H9 (cell line): ENCODE measurements at regions not wholly inside any gene's neighbourhood (a gene's known extent, or its start where the extent isn't known, plus 50 kb on each side); places are given as distances from the start of the nearest gene placed in this dataset.

Experiments
- DNase-seq: peaks from one replicate; pipeline ENCODE4 v3.0.0-alpha.2; 2017
- H2AFZ ChIP-seq: one replicate; pipeline ENCODE4 v1.6.1; 2013; ENCODE audit warnings: mild to moderate bottlenecking, low read length, control low read depth, moderate library complexity
- H2AK5ac ChIP-seq: 2 replicates; pipeline ENCODE4 v1.6.1; 2013; ENCODE audit warnings: low read length, control low read depth, mixed read lengths; ENCODE audit not compliant: insufficient read length
- H2BK120ac ChIP-seq: one replicate; pipeline ENCODE4 v1.6.1; 2013; ENCODE audit warnings: low read depth, mild to moderate bottlenecking, low read length, control low read depth, inconsistent platforms; ENCODE audit not compliant: poor library complexity, severe bottlenecking
- H2BK12ac ChIP-seq: 2 replicates; pipeline ENCODE4 v1.6.1; 2013; ENCODE audit warnings: low read length, control low read depth, mixed read lengths, low read depth; ENCODE audit not compliant: insufficient read length
- H2BK15ac ChIP-seq: 2 replicates; pipeline ENCODE4 v1.6.1; 2013; ENCODE audit warnings: low read depth, low read length, control low read depth
- H2BK20ac ChIP-seq: one replicate; pipeline ENCODE4 v1.6.1; 2013; ENCODE audit warnings: low read depth, mild to moderate bottlenecking, low read length, control low read depth, inconsistent platforms; ENCODE audit not compliant: poor library complexity, severe bottlenecking
- H2BK5ac ChIP-seq: 2 replicates; pipeline ENCODE4 v1.6.1; 2013; ENCODE audit warnings: low read length, control low read depth, mixed read lengths; ENCODE audit not compliant: insufficient read length
- H3K14ac ChIP-seq: 2 replicates; pipeline ENCODE4 v1.6.1; 2013; ENCODE audit warnings: low read length, control low read depth; ENCODE audit not compliant: insufficient read depth
- H3K18ac ChIP-seq: 2 replicates; pipeline ENCODE4 v1.6.1; 2013; ENCODE audit warnings: low read depth, mild to moderate bottlenecking, mixed read lengths, low read length, control low read depth; ENCODE audit not compliant: insufficient read length
- H3K23ac ChIP-seq: 2 replicates; pipeline ENCODE4 v1.6.1; 2013; ENCODE audit warnings: low read length, control low read depth, mixed read lengths, low read depth; ENCODE audit not compliant: insufficient read length
- H3K23me2 ChIP-seq: 2 replicates; pipeline ENCODE4 v1.6.1; 2013; ENCODE audit warnings: low read depth, mild to moderate bottlenecking, mixed read lengths, low read length, control low read depth; ENCODE audit not compliant: insufficient read length, poor library complexity, severe bottlenecking
- H3K27ac ChIP-seq: 2 replicates; pipeline ENCODE4 v1.5.1; 2013; ENCODE audit warnings: low read length, control low read depth, mixed read lengths, low read depth; ENCODE audit not compliant: insufficient read length
- H3K27me3 ChIP-seq: 2 replicates; pipeline ENCODE4 v1.6.1; 2013; ENCODE audit warnings: low read length, control low read depth, inconsistent platforms; ENCODE audit not compliant: insufficient read depth
- H3K4ac ChIP-seq: 2 replicates; pipeline ENCODE4 v1.6.1; 2013; ENCODE audit warnings: low read depth, mild to moderate bottlenecking, control low read depth, inconsistent platforms, low read length, moderate library complexity
- H3K4me1 ChIP-seq: 2 replicates; pipeline ENCODE4 v1.6.1; 2013; ENCODE audit warnings: low read length, control low read depth, inconsistent platforms; ENCODE audit not compliant: insufficient read depth
- H3K4me2 ChIP-seq: 2 replicates; pipeline ENCODE4 v1.6.1; 2013; ENCODE audit warnings: low read length, control low read depth, mixed read lengths; ENCODE audit not compliant: insufficient read length, insufficient read depth
- H3K56ac ChIP-seq: 2 replicates; pipeline ENCODE4 v1.6.1; 2013; ENCODE audit warnings: low read depth, mild to moderate bottlenecking, mixed read lengths, low read length, control low read depth; ENCODE audit not compliant: insufficient read length
- H3K79me1 ChIP-seq: 2 replicates; pipeline ENCODE4 v1.6.1; 2013; ENCODE audit warnings: low read depth, mild to moderate bottlenecking, moderate library complexity, low read length, control low read depth, inconsistent platforms; ENCODE audit not compliant: insufficient read depth, poor library complexity, severe bottlenecking
- H3K79me2 ChIP-seq: 2 replicates; pipeline ENCODE4 v1.6.1; 2013; ENCODE audit warnings: low read length, control low read depth, inconsistent platforms; ENCODE audit not compliant: insufficient read depth
- H3K9ac ChIP-seq: 2 replicates; pipeline ENCODE4 v1.6.1; 2013; ENCODE audit warnings: low read length, control low read depth, mixed read lengths; ENCODE audit not compliant: insufficient read length; ENCODE audit errors: extremely low read depth
- H3K9me3 ChIP-seq: one replicate; pipeline ENCODE4 v1.6.1; 2013; ENCODE audit warnings: low read depth, low read length, inconsistent platforms; ENCODE audit not compliant: control insufficient read depth
- H3T11ph ChIP-seq: one replicate; pipeline ENCODE4 v1.6.1; 2013; ENCODE audit warnings: mild to moderate bottlenecking, low read length, control low read depth, inconsistent platforms
- H4K20me1 ChIP-seq: one replicate; pipeline ENCODE4 v1.6.1; 2013; ENCODE audit not compliant: control insufficient read depth, insufficient read length, insufficient read depth
- H4K5ac ChIP-seq: 2 replicates; pipeline ENCODE4 v1.6.1; 2013; ENCODE audit warnings: low read depth, mild to moderate bottlenecking, mixed read lengths, low read length, control low read depth; ENCODE audit not compliant: insufficient read length
- H4K8ac ChIP-seq: replicated peaks from 2 replicates; pipeline ENCODE4 v1.6.1; 2013; ENCODE audit warnings: low read length, control low read depth, mixed read lengths, low read depth; ENCODE audit not compliant: insufficient read length
- H4K91ac ChIP-seq: 2 replicates; pipeline ENCODE4 v1.6.1; 2013; ENCODE audit warnings: low read depth, mild to moderate bottlenecking, moderate library complexity, mixed read lengths, low read length, control low read depth; ENCODE audit not compliant: insufficient read length
- H3K27ac Mint-ChIP-seq, 3 experiments: 2 replicates in 2 of 3; 3 replicates in 1 of 3; pipeline ENCODE4 v1.8.0; 2020 to 2021; ENCODE audit warnings: mixed read lengths in 3 of 3, mild to moderate bottlenecking in 1 of 3, moderate library complexity in 1 of 3
- H3K27me3 Mint-ChIP-seq: 2 replicates; pipeline ENCODE4 v1.8.0; 2021; ENCODE audit warnings: low read depth, mild to moderate bottlenecking, moderate library complexity, mixed read lengths
- H3K36me3 Mint-ChIP-seq, 3 experiments: 2 replicates in 2 of 3; 3 replicates in 1 of 3; pipeline ENCODE4 v1.8.0; 2020 to 2021; ENCODE audit warnings: low read depth in 3 of 3, mixed read lengths in 3 of 3; ENCODE audit not compliant: insufficient read depth in 1 of 3
- H3K4me1 Mint-ChIP-seq, 2 experiments: 2 replicates each; pipeline ENCODE4 v1.8.0; 2020; ENCODE audit warnings: mixed read lengths in 2 of 2
- H3K4me3 Mint-ChIP-seq, 2 experiments: 2 replicates in 1 of 2; 3 replicates in 1 of 2; pipeline ENCODE4 v1.8.0; 2020 to 2021; ENCODE audit warnings: mild to moderate bottlenecking in 2 of 2, mixed read lengths in 2 of 2, moderate library complexity in 1 of 2
- H3K9me3 Mint-ChIP-seq, 2 experiments: 2 replicates in 1 of 2; 3 replicates in 1 of 2; pipeline ENCODE4 v1.8.0; 2020; ENCODE audit warnings: mild to moderate bottlenecking in 2 of 2, mixed read lengths in 2 of 2, moderate library complexity in 1 of 2
- WGBS: extraction: QIAGEN DNeasy Blood & Tissue Kit; methylation state at CpG from one replicate; pipeline ENCODE4 v1.1.7; 2013; ENCODE audit warnings: missing lambda C conversion rate, low lambda C conversion rate, mixed read lengths; ENCODE audit not compliant: insufficient read length; ENCODE audit errors: extremely low coverage; 5-methylcytosine and 5-hydroxymethylcytosine counted together
- TF ChIP-seq, protein P1 (sequence below): fragments of 200-600 bp; sonication (generic); conservative IDR thresholded peaks from 3 replicates; pipeline ENCODE4 v1.8.0; 2021; ENCODE audit warnings: antibody characterized with exemption, mild to moderate bottlenecking

GRCh38 chr13:31514932-31515331 lies 224.4 kb upstream of the RXFP2 start:
- H3K4ac ChIP-seq: no peak overlapping the region
- H2BK12ac ChIP-seq: no peak overlapping the region
- H3K56ac ChIP-seq: no peak overlapping the region
- no peak overlapping the region for H3K18ac ChIP-seq
- H3K9me3 Mint-ChIP-seq: no peaks in the 10 kb centered on the region
- H2BK20ac ChIP-seq: no peak overlapping the region
- DNase-seq: no peak
- no peak overlapping the region for H3K9ac ChIP-seq
- no peak overlapping the region for H2BK5ac ChIP-seq
- H3T11ph ChIP-seq: no peak overlapping the region
- H3K27me3 ChIP-seq: no peaks in the 10 kb centered on the region
- peaks cover 4% of the 10 kb centered on the region in 2 experiments; a peak in 3 of 4 replicates for H3K4me1 Mint-ChIP-seq
- no peak overlapping the region for H2AFZ ChIP-seq
- WGBS: 100% methylated on average over 1 of the region's 1 CpG
- no peaks in the 10 kb centered on the region for H3K23me2 ChIP-seq
- no peaks in the 10 kb centered on the region for H3K36me3 Mint-ChIP-seq
- H4K8ac ChIP-seq: no peak overlapping the region
- H3K79me1 ChIP-seq: no peaks in the 10 kb centered on the region
- TF ChIP-seq, protein P1, sequence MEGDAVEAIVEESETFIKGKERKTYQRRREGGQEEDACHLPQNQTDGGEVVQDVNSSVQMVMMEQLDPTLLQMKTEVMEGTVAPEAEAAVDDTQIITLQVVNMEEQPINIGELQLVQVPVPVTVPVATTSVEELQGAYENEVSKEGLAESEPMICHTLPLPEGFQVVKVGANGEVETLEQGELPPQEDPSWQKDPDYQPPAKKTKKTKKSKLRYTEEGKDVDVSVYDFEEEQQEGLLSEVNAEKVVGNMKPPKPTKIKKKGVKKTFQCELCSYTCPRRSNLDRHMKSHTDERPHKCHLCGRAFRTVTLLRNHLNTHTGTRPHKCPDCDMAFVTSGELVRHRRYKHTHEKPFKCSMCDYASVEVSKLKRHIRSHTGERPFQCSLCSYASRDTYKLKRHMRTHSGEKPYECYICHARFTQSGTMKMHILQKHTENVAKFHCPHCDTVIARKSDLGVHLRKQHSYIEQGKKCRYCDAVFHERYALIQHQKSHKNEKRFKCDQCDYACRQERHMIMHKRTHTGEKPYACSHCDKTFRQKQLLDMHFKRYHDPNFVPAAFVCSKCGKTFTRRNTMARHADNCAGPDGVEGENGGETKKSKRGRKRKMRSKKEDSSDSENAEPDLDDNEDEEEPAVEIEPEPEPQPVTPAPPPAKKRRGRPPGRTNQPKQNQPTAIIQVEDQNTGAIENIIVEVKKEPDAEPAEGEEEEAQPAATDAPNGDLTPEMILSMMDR: no peak
- no peak overlapping the region for H2BK120ac ChIP-seq
- H3K14ac ChIP-seq: no peak overlapping the region
- no peaks in the 10 kb centered on the region for H3K4me1 ChIP-seq
- no peaks in the 10 kb centered on the region for H3K9me3 ChIP-seq
- no peaks in the 10 kb centered on the region for H3K79me2 ChIP-seq
- H4K20me1 ChIP-seq: no peaks in the 10 kb centered on the region
- no peak overlapping the region for H3K23ac ChIP-seq
- no peak overlapping the region for H4K91ac ChIP-seq
- no peak overlapping the region for H3K27ac Mint-ChIP-seq
- H3K4me3 Mint-ChIP-seq: no peak overlapping the region
- H2AK5ac ChIP-seq: no peak overlapping the region
- no peak overlapping the region for H3K4me2 ChIP-seq
- no peak overlapping the region for H4K5ac ChIP-seq
- H3K27me3 Mint-ChIP-seq: no peaks in the 10 kb centered on the region
- no peak overlapping the region for H2BK15ac ChIP-seq
- no peak overlapping the region for H3K27ac ChIP-seq
